GM19035 (cell line): ENCODE measurements at regions not wholly inside any gene's neighbourhood (a gene's known extent, or its start where the extent isn't known, plus 50 kb on each side); places are given as distances from the start of the nearest gene placed in this dataset.
"Not testable (repeated sequence)": the region's sequence is repeated elsewhere in the genome, so short reads cannot be mapped to it uniquely, and the experiment has no call there.

Source experiments
- ATAC-seq: cut with Tn5 transposase; IDR thresholded peaks from one replicate; pipeline ENCODE4 v1.9.1; 2021; ENCODE audit not compliant: unreplicated experiment

DNA sequence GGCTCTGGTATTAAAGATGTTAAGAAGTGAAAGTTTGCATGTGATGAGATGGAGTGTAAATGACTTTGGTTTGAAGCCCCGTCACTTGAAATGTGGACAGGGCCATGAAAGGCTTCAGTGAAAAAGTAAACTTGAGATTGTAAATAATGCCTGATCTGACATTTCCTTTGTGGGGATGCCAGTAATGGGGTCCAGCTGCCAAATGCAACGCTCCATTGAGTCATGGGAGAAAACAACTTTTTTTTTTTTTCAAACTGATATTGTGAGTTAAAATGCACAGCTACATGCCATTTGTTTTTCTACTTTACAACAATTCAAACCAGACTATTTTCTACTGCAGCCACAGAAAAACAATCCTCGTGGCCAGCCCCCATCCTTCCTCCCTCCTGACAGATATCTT, 327.0 kb upstream of the TNC start:
- ATAC-seq, result no peak

DNA sequence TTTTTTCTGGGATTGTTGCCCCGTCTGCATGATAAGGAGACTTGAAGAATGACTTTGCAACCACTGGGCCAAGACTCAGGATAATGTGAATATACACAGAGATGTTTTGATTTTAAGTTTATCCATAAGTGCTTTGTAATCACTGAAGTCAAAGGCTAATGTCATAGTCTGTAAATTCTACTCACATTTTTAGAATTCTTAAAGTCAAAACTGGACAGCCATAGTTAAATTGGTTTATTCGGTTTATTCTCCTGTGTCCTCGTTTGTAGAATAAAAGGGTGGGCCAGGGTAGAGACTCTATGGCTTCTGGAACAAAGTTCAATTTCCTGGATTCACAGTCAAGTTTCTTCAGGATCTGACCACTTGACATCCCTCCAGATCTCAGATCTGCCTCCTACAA, 327.7 kb upstream of the TNC start:
- ATAC-seq, result no peak

DNA sequence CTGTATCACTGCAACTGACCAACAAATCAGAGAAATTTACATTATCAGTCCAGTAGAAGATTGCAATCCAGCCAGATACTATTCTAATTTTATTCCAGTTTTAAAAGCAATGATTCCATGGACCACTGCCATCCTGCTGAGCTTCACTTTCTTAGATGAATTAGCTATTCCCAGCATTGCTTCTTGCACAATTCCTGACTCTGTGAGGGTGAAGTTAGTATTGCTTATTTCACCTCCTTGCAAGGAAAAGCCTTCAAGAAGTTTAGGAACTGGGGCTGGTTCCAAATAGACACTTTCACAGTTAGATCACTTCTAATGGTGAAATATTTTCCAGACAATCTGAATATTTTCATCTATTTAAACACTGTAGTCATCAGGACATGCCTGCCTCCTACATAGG, 338.6 kb upstream of the TNC start:
- no peak for ATAC-seq

DNA sequence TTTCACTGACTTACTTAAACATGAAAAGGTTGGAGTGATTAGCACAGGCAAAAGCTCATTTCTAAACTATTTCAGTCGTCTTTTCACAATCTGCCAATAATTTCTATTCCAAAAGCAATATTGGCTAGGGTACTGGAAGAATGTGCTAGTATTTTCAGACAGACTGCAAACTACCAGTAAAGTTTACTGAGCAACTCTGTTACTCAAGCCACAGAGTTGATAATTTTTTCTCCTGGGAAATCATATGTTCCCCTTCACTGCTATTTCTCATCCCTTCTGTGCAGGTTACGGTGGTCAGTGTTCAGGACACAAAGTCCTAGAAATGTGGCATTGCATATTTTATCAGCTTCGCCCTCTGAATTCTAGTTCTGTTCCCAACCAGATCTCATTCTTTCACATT, 343.3 kb upstream of the TNC start:
- no peak for ATAC-seq

DNA sequence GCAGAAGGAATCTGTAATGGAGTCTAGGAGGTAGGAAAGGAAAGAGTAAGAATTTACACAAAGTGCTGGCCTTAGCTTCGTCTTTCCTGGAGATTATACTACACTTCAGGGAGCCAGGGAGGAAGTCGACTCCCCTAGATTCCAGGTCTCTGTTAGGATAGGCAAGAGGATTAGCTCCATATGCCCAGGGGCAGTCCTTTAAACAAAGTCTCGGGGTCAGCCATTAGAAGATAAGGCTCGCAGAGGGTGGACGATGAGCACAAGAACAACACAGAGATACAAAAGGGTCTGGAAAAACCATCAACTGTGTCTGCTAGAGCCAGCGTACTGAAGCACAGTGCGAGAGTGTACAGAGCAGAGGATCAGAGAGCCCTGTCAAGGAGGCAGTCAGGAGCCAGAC, 344.7 kb upstream of the TNC start:
- no peak for ATAC-seq

DNA sequence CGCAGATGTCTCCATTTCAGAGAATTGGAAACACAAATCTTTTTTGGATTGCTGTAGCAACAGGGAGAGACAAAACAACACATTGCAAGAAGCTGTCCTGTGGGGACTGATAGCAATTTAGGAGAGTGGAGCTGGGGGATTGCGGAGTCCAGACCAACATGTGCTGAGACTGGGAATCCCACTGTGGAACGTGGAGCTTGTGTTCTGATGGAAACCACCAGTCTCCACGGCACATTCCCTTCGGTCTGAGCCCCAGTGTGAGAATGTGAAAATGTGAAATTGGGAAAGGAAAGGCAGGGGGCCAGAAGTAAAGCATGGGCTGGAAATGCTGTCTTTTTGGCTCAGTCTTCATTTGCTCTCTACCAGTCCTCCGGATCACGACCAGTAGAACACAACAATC, 348.8 kb upstream of the TNC start:
- ATAC-seq, result no peak

DNA sequence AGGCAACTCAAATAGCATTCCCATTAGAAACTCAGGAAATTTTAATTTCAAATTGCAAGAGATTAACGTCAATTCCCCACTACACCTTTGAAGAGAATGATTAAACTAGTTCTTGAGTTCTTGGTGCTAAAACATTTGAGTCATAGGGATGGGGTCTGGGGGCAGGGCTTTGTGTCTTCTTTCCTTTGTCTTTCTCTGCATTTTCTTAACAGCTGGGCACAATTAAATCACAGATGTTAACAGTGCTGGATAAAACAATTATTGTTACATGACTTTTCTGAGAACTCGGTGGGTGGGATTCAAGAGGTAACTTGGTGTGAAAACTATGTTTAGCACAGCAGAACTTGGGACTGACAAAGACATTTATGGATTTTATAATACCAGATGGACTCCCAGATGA, 351.9 kb upstream of the TNC start:
- no peak for ATAC-seq

DNA sequence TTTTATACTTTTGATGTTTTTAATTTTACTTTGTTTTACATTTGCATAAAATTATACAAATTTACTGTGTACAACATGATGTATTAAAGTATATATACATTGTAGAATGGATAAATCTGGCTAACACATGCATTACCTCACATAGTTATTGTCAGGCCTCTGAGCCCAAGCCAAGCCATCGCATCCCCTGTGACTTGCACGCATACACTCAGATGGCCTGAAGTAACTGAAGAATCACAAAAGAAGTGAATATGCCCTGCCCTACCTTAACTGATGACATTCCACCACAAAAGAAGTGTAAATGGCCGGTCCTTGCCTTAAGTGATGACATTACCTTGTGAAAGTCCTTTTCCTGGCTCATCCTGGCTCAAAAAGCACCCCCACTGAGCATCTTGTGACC, 355.1 kb upstream of the TNC start:
- ATAC-seq, result not testable (repeated sequence)

DNA sequence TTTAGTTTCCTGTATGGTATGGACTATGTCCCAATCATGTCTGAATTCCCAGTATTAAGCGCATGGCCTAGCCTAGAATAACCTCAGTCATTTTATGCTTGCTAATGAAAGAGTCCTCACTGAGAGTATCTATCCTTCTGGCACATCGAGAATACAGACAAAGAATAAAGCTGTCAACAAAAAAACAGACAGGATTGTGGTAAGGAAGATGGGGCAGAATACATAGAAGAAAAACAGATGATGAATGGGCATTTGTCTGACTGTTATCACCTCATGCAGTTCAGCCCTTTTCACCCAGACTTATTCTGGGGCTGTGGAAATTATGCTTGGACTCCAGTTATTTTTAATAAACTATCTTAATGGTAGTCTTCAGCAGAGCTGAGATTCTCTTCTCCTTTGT, 363.8 kb upstream of the TNC start:
- ATAC-seq, result no peak

DNA sequence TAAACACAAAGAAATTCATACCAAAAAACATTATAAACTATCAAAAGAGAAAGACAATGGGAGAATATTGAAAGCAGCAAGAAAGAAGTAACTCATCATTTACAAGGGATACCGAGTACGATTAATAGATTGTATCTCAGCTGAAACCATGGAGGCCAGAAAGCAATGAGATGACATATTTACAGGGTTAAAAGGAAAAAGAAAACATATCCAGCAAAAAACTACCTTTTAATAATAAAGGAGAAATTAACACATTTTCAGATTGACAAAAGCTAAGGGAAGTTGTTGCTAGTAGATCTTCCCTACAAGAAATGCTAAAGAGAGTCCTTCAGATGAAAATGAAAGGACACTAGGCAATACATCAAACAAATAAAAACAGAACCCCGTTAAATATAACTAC, 364.8 kb upstream of the TNC start:
- ATAC-seq, result no peak

DNA sequence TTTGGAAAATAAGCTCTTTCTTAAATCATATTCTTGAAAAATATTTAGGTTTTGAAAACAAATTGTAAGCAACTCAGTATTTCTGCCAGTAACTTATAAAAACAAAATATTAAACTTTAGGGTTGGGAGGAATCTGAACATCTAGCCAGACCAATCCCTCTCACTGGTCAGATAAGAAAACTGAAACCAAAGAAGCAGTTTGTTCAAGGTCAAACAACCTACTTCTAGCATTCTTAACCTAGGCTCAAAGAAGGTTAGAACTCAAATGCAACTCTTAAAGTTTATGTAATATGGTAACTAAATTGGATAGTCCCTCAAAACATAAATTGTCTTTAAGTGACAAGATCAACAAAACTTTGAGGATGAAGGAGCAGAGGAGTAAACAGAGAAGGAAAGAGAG, 374.9 kb upstream of the TNC start:
- ATAC-seq, result no peak

DNA sequence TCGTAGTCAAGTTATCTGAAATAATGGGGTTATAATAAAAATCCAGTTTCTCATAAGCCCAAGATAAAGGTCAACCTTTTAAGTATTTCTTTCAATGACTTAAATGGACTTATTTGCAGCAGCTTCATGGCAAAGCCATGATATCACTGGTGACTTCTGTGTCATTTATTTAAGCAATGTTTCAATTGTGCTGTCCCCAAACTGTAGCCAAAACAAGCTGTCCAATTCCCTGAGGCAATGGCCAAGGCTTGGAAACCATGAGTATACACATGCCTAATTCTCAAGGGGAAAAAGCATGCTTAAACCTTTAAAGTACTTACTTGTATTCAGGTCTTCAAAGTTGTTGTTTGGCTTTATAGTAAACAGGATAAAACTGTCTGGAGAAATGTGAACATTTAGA, 376.4 kb upstream of the TNC start:
- ATAC-seq, result no peak

DNA sequence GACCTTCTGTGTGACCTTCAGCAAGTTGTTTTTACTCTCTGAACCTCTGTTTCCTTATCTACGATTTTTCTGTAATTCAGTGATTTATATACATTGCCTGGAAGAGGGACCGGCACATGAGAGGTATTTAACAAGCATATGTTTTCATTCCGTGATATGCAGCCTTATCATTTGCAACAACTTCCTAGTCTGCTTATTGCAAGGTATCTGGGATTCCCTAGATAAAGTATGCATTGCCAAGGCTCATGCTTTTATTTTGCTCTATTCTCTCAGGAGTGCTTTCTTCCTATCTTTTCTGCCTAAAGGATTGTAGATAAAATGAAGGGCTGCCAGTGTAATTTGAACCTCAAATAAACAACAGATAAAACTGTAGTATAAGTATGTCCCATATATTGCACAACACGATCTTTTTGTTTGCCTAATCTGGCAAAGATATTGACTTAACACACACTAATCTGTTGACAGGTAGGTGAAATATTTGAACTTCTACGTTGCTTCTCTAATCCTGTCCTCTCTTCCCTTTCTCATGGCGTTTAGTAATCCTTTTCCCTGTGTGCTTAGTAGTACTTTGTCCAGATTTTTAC, 377.2 kb upstream of the TNC start:
- ATAC-seq, result no peak

DNA sequence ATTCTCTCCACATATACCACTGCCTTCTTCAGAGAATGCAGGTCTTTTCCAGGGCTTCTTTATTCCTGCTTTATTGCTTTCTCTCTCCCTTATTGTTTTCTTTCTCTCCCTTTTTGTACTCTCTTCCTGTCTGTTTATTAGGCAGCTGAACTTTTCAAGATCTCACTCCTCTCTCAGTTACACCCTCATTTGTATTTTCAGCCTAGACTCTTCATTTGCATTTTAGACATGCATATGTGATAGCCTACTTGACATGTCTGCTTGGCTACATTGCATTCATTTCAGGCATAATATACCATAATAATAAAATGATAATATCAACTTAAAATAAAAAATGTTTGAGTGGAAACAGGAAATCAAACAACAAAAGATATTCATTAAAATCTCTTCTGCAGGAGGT, 377.9 kb upstream of the TNC start:
- ATAC-seq, result no peak

DNA sequence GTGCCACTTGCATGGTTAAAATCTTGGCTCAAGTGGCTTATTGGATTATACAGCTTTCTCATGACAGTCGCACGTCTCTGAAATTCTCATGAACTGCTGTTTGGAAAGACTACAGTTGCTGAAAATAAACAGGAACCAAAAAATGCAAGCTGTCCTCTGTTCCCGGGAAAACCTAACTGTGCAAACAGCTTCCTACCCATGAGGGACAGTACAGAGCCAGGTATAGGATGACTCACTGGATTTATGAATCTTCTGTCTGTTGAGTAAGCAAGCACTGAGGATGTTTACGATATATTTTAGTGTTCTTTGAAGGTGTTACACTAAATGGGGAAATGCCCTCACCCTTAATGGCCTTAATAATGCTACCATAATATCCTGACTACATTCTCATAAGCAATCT, 380.3 kb upstream of the TNC start:
- ATAC-seq, result no peak

DNA sequence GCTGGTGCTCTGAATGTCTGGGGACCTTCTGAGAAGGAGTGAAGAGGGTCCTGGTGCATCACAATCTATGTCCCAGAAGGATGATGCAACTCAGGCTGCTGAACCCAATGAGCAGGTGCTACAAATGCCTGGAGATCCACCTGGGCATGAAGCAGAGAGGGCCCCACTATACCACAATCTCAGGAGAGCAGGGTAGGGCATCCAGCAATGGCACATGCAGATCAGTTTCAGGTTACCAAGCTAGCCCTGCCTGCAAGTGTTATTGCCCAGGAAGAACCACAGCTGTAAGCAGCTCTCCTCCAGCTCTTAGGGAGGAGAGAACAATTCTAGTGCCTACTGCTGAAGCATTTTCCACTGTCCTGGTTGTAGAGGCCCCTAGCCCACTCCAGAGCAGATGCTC, 389.2 kb upstream of the TNC start:
- ATAC-seq, result no peak

DNA sequence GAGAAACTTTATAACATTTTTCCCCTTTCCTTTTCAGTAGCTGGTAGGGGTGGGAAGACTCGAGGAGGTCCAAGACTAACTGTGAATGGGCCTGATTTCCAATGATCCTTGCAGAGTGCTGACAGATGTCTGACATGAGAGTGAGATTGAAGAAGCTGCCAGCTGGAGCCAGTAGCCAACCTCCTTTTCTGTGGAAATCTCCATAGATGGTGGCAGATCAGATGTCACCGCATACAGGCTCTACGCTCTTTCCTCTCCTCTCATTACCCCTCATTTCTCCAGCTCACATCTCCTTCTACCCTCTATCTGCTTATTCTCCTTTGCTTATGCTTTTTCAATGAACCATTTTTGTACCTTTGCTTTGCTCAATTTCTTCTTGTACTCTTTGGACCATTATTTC, 395.2 kb upstream of the TNC start:
- no peak for ATAC-seq

DNA sequence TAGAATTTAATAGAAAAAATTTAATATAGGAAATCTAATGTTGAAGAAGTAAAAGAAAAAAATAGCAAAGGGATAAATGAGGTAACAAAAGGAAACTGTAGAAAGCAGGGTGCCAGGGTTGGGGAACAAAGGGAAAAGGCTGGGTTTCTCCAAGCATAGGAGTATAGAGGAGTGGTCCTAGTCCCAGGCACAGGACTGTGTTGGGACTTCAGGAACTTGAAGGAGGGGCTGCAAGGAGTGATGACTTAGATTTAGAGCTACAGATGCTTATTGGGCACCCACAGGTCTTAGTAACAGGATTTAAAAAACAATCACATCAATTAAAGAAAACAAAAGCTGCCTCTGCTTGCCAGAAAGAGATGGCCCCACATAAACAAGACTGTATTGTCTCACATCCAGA, 396.5 kb upstream of the TNC start:
- no peak for ATAC-seq

DNA sequence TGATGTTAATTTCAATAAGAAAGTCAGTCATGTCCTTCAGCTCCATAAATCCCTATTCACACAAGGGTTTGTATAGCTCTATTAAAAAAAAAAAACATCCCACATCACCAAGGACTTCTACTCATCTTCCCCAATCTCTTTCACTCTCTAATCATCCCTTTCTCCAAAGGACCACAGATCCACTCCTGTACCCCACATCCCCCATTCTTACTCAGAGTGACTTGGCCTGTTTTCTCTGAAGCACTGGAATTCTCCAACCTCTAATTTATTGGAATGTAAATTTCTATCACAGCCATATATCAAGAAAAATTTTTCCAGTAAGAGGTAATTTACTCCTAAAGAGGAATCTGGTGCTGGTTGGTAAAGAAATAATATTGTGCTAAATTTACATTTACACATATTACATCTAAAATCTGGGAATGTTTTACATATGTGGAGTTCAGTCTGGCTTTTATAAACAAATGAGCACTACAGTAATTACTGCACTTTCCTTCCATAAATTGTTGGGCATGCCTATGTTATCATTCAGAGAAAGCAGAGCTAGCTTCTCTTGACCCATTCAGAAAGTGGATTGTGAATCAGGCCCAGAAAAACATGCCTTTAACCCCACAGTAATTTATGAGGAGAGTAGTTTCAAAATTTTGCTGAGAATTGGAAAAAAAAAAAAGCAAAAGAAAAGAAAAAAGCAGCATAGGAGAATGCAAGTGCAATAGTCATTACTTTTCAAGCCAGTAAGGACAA, 399.5 kb upstream of the TNC start:
- no peak for ATAC-seq

DNA sequence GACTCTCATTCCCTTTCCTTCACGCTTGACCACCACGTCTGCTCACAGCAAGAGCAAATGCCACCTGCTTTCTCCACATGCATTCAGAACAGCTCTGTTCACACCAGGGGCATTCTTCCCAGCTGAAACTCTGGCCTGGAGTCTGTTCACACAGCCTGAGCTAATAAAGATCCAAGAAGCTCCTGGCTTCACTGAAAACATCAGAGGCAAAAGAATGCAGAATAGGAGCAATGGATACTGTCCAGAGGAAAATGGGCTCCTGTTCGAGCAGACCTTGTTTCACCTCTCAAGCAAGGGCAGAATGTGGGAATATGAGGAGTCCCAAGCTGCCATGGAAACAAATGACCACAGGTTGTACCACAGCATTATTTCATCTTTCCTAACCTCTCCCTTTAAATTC, 402.7 kb upstream of the TNC start:
- no peak for ATAC-seq

DNA sequence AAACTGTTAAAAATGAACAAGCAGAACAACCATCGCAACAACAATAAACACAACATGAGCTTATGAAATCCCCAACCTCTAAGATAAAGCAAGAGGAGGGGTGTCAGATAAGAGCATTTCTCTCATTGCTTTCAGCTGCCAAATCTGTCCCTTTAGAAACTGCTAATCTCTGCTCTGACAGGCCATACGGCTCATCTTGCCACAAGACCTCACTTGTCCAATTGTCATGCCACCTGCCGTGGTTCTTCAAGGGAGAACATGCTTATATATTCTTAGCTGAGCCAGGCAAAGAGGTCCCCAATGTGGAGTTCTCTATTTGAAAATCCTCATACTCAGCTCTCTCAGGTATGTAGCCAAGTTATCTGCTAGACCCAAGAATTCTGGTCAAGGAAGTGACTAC, 405.0 kb upstream of the TNC start:
- ATAC-seq, result no peak

DNA sequence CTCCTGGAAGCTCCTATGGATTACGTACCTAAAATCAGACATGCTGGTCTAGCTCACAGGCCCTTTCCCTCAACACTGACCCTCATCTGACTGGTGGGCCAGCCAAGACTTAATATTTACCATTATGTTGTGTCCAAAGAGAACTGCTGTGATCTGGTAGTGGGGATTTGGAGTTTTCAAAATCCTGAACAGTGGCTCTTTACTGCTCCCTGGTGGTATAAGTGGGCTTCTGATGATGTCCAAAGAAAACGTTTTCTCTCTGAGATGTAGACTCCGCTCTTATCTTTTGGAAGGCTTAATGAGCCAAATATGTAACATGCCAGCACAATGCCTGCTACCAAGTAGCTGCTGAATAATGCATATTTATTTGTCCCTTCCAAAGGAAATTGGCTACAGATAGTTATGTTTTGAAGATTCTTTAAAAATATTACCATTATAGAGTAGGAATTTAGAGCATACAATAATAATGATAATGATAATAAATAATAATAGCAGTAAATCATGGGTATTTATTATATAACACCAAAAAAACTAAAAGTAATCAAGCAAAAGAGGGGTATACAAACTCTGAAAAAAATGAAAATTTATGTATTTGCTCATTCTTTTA, 406.6 kb upstream of the TNC start:
- ATAC-seq, result no peak
